ENCODE measurements at regions not wholly inside any gene's neighbourhood (a gene's known extent, or its start where the extent isn't known, plus 50 kb on each side); places are given as distances from the start of the nearest gene placed in this dataset.
"Not testable (repeated sequence)": the region's sequence is repeated elsewhere in the genome, so short reads cannot be mapped to it uniquely, and the experiment has no call there.

- TF ChIP-seq POLR2A, CTCF, EP300 (IDR thresholded peaks at IDR 0.05): not testable (repeated sequence)
These were observed 1045.7 kb upstream of the FLRT2 start for GRCh38 chr14:84484243-84484642.

All from ovary (tissue), 3 donors.